Type B pancreatic cell (in vitro differentiated cells): ENCODE measurements at regions not wholly inside any gene's neighbourhood (a gene's known extent, or its start where the extent isn't known, plus 50 kb on each side); places are given as distances from the start of the nearest gene placed in this dataset.

Experiments
- DNase-seq: peaks from one replicate; pipeline ENCODE4 v3.0.0; 2021; ENCODE audit warnings: mixed read lengths; ENCODE audit not compliant: unreplicated experiment; ENCODE audit errors: extremely low spot score
- H3K27ac Mint-ChIP-seq: 2 replicates; pipeline ENCODE4 v1.8.0; 2021; ENCODE audit warnings: mild to moderate bottlenecking, mixed read lengths
- H3K27me3 Mint-ChIP-seq: 2 replicates; pipeline ENCODE4 v1.8.0; 2021; ENCODE audit warnings: mixed read lengths
- H3K36me3 Mint-ChIP-seq: 2 replicates; pipeline ENCODE4 v1.8.0; 2021; ENCODE audit warnings: mixed read lengths
- H3K4me1 Mint-ChIP-seq: one replicate; pipeline ENCODE4 v1.8.0; 2021; ENCODE audit warnings: mixed read lengths; ENCODE audit not compliant: unreplicated experiment
- H3K4me3 Mint-ChIP-seq: 2 replicates; pipeline ENCODE4 v1.8.0; 2021; ENCODE audit warnings: mild to moderate bottlenecking, mixed read lengths
- H3K9me3 Mint-ChIP-seq: 2 replicates; pipeline ENCODE4 v1.8.0; 2021; ENCODE audit warnings: mixed read lengths
- CTCF ChIP-seq: fragments of 200-600 bp; sonication (generic); conservative IDR thresholded peaks from 2 replicates; pipeline ENCODE4 v1.5.0; 2021; ENCODE audit warnings: antibody characterized with exemption, mild to moderate bottlenecking

GRCh38 chr13:28558567-28558966 lies 63.6 kb upstream of the FLT1 start:
- Mint-ChIP-seq H3K36me3 (no peaks in the 10 kb centered on the region), H3K4me1 (no peaks in the 10 kb centered on the region), H3K9me3 (no peaks in the 10 kb centered on the region), H3K27ac (peak overlapping the region; percentile 13), H3K27me3 (peaks cover 6% of the 10 kb centered on the region), H3K4me3 (no peak overlapping the region)
- no peak for TF ChIP-seq CTCF
- no peak for DNase-seq

GRCh38 chr13:28557725-28558520 lies 63.0 kb upstream of the FLT1 start:
- Mint-ChIP-seq H3K4me1 (no peaks in the 10 kb centered on the region), H3K4me3 (no peak overlapping the region), H3K9me3 (no peaks in the 10 kb centered on the region), H3K27ac (peak overlapping the region; percentile 13), H3K27me3 (peaks cover 6% of the 10 kb centered on the region), H3K36me3 (no peaks in the 10 kb centered on the region)
- no peak for DNase-seq
- no peak for TF ChIP-seq CTCF

GRCh38 chr13:28555096-28555495 lies 60.2 kb upstream of the FLT1 start:
- DNase-seq, result no peak
- H3K4me3 Mint-ChIP-seq, result no peak overlapping the region
- no peaks in the 10 kb centered on the region for H3K9me3 Mint-ChIP-seq
- no peak overlapping the region for H3K27ac Mint-ChIP-seq
- H3K4me1 Mint-ChIP-seq, result peaks cover 4% of the 10 kb centered on the region
- peaks cover 11% of the 10 kb centered on the region for H3K27me3 Mint-ChIP-seq
- TF ChIP-seq CTCF, result no peak
- no peaks in the 10 kb centered on the region for H3K36me3 Mint-ChIP-seq

GRCh38 chr13:28553971-28554370 lies 59.0 kb upstream of the FLT1 start:
- no peak overlapping the region for H3K27ac Mint-ChIP-seq
- no peaks in the 10 kb centered on the region for H3K36me3 Mint-ChIP-seq
- no peak for DNase-seq
- no peak for TF ChIP-seq CTCF
- H3K4me1 Mint-ChIP-seq, result peaks cover 4% of the 10 kb centered on the region
- peaks cover 16% of the 10 kb centered on the region for H3K27me3 Mint-ChIP-seq
- no peaks in the 10 kb centered on the region for H3K9me3 Mint-ChIP-seq
- H3K4me3 Mint-ChIP-seq, result no peak overlapping the region

- peaks cover 4% of the 10 kb centered on the region for H3K4me1 Mint-ChIP-seq
- no peak for DNase-seq
- H3K9me3 Mint-ChIP-seq, result no peaks in the 10 kb centered on the region
- H3K36me3 Mint-ChIP-seq, result no peaks in the 10 kb centered on the region
- no peak for TF ChIP-seq CTCF
- H3K27ac Mint-ChIP-seq, result no peak overlapping the region
- peaks cover 29% of the 10 kb centered on the region for H3K27me3 Mint-ChIP-seq
- no peak overlapping the region for H3K4me3 Mint-ChIP-seq
Measured at GRCh38 chr13:28552288-28552687, 57.4 kb upstream of the FLT1 start.
